ENCODE measurements at regions not wholly inside any gene's neighbourhood (a gene's known extent, or its start where the extent isn't known, plus 50 kb on each side); places are given as distances from the start of the nearest gene placed in this dataset.
"Not testable (repeated sequence)": the region's sequence is repeated elsewhere in the genome, so short reads cannot be mapped to it uniquely, and the experiment has no call there.

GRCh38 chr13:22960827-22961226, 220.0 kb upstream of the SGCG start:
- no peak for DNase-seq

- not testable (repeated sequence) for DNase-seq
These were observed 219.4 kb upstream of the SGCG start for GRCh38 chr13:22961342-22961741.

GRCh38 chr13:22961835-22962537, 218.8 kb upstream of the SGCG start:
- DNase-seq = no peak

- not testable (repeated sequence) for DNase-seq
These were observed 217.3 kb upstream of the SGCG start for GRCh38 chr13:22963384-22964053.

GRCh38 chr13:22964245-22964966, 216.4 kb upstream of the SGCG start:
- no peak for DNase-seq

- DNase-seq = not testable (repeated sequence)
These were observed 215.5 kb upstream of the SGCG start for GRCh38 chr13:22965011-22965857.

GRCh38 chr13:22965858-22966239, 214.9 kb upstream of the SGCG start:
- DNase-seq = not testable (repeated sequence)

GRCh38 chr13:22966753-22967152, 214.0 kb upstream of the SGCG start:
- not testable (repeated sequence) for DNase-seq

GRCh38 chr13:22967669-22968068, 213.1 kb upstream of the SGCG start:
- DNase-seq = no peak

GRCh38 chr13:22979952-22980351, 200.8 kb upstream of the SGCG start:
- no peak for DNase-seq

- no peak for DNase-seq
These were observed 199.8 kb upstream of the SGCG start for GRCh38 chr13:22980936-22981335.

- no peak for DNase-seq
These were observed 187.6 kb upstream of the SGCG start for GRCh38 chr13:22993148-22993547.

- no peak for DNase-seq
These were observed 177.3 kb upstream of the SGCG start for GRCh38 chr13:23003446-23003845.

GRCh38 chr13:23007426-23007825, 173.4 kb upstream of the SGCG start:
- no peak for DNase-seq

GRCh38 chr13:23018143-23018542, 162.6 kb upstream of the SGCG start:
- DNase-seq = no peak

GRCh38 chr13:23020246-23020843, 160.4 kb upstream of the SGCG start:
- peak; percentile 54 for DNase-seq

GRCh38 chr13:23021906-23022305, 158.9 kb upstream of the SGCG start:
- DNase-seq = no peak

GRCh38 chr13:23022704-23023103, 158.1 kb upstream of the SGCG start:
- no peak for DNase-seq

- no peak for DNase-seq
These were observed 154.7 kb upstream of the SGCG start for GRCh38 chr13:23025864-23026608.

GRCh38 chr13:23039266-23039935, 141.4 kb upstream of the SGCG start:
- DNase-seq = no peak

- no peak for DNase-seq
These were observed 138.6 kb upstream of the SGCG start for GRCh38 chr13:23042181-23042580.

All from activated CD4-positive, alpha-beta T cell treated with anti-CD3 and anti-CD28 coated beads, Interleukin-10, Interleukin-2, amounts not matched to agents 100 ng/mL and 50 ng/mL, durations not matched to agents 16 hours and 8 hours (primary cell).